ENCODE measurements at regions not wholly inside any gene's neighbourhood (a gene's known extent, or its start where the extent isn't known, plus 50 kb on each side); places are given as distances from the start of the nearest gene placed in this dataset.

GRCh38 chr5:125227333-125228095 lies 481.1 kb upstream of the ZNF608 start:
- Histone ChIP-seq H3K9me3 (ENCODE audit: control insufficient read depth in 3 of 3, low read length in 3 of 3) (no peaks in the 10 kb centered on the region), H3K4me1 (ENCODE audit: control insufficient read depth in 3 of 3, insufficient read depth in 3 of 3, low read length in 3 of 3) (no peaks in the 10 kb centered on the region), H3K27me3 (ENCODE audit: control insufficient read depth in 3 of 3, insufficient read depth in 3 of 3, low read length in 3 of 3) (no peaks in the 10 kb centered on the region), H3K27ac (ENCODE audit: low read depth, low read length) (no peak overlapping the region), H3K9ac (ENCODE audit: low read depth in 1 of 3, low read length in 3 of 3) (no peak overlapping the region), H3K36me3 (ENCODE audit: control insufficient read depth in 3 of 3, insufficient read depth in 3 of 3, low read length in 3 of 3) (no peaks in the 10 kb centered on the region), H3K4me3 (ENCODE audit: low read length in 3 of 3) (no peak overlapping the region)

GRCh38 chr5:125228363-125229070 lies 482.1 kb upstream of the ZNF608 start:
- H3K27ac ChIP-seq (ENCODE audit: low read depth, low read length), result no peak overlapping the region
- H3K9me3 ChIP-seq (ENCODE audit: control insufficient read depth in 3 of 3, low read length in 3 of 3), result no peaks in the 10 kb centered on the region
- no peak overlapping the region for H3K4me3 ChIP-seq (ENCODE audit: low read length in 3 of 3)
- no peaks in the 10 kb centered on the region for H3K36me3 ChIP-seq (ENCODE audit: control insufficient read depth in 3 of 3, insufficient read depth in 3 of 3, low read length in 3 of 3)
- no peaks in the 10 kb centered on the region for H3K27me3 ChIP-seq (ENCODE audit: control insufficient read depth in 3 of 3, insufficient read depth in 3 of 3, low read length in 3 of 3)
- H3K4me1 ChIP-seq (ENCODE audit: control insufficient read depth in 3 of 3, insufficient read depth in 3 of 3, low read length in 3 of 3), result no peaks in the 10 kb centered on the region
- no peak overlapping the region for H3K9ac ChIP-seq (ENCODE audit: low read depth in 1 of 3, low read length in 3 of 3)

GRCh38 chr5:125229556-125229955 lies 483.1 kb upstream of the ZNF608 start:
- H3K9me3 ChIP-seq (ENCODE audit: control insufficient read depth in 3 of 3, low read length in 3 of 3), result no peaks in the 10 kb centered on the region
- H3K9ac ChIP-seq (ENCODE audit: low read depth in 1 of 3, low read length in 3 of 3), result no peak overlapping the region
- no peaks in the 10 kb centered on the region for H3K36me3 ChIP-seq (ENCODE audit: control insufficient read depth in 3 of 3, insufficient read depth in 3 of 3, low read length in 3 of 3)
- H3K27ac ChIP-seq (ENCODE audit: low read depth, low read length), result no peak overlapping the region
- H3K4me3 ChIP-seq (ENCODE audit: low read length in 3 of 3), result no peak overlapping the region
- H3K4me1 ChIP-seq (ENCODE audit: control insufficient read depth in 3 of 3, insufficient read depth in 3 of 3, low read length in 3 of 3), result peaks cover 0 to 3% (median 0%) of the 10 kb centered on the region in 3 donors
- H3K27me3 ChIP-seq (ENCODE audit: control insufficient read depth in 3 of 3, insufficient read depth in 3 of 3, low read length in 3 of 3), result no peaks in the 10 kb centered on the region

- no peaks in the 10 kb centered on the region for H3K36me3 ChIP-seq (ENCODE audit: control insufficient read depth in 3 of 3, insufficient read depth in 3 of 3, low read length in 3 of 3)
- no peak overlapping the region for H3K27ac ChIP-seq (ENCODE audit: low read depth, low read length)
- peaks cover 0 to 3% (median 0%) of the 10 kb centered on the region in 3 donors for H3K4me1 ChIP-seq (ENCODE audit: control insufficient read depth in 3 of 3, insufficient read depth in 3 of 3, low read length in 3 of 3)
- no peak overlapping the region for H3K9ac ChIP-seq (ENCODE audit: low read depth in 1 of 3, low read length in 3 of 3)
- no peak overlapping the region for H3K4me3 ChIP-seq (ENCODE audit: low read length in 3 of 3)
- no peaks in the 10 kb centered on the region for H3K27me3 ChIP-seq (ENCODE audit: control insufficient read depth in 3 of 3, insufficient read depth in 3 of 3, low read length in 3 of 3)
- H3K9me3 ChIP-seq (ENCODE audit: control insufficient read depth in 3 of 3, low read length in 3 of 3), result no peaks in the 10 kb centered on the region
These were observed 486.4 kb upstream of the ZNF608 start for GRCh38 chr5:125232779-125233230.

- no peak overlapping the region for H3K27ac ChIP-seq (ENCODE audit: low read depth, low read length)
- no peaks in the 10 kb centered on the region for H3K9me3 ChIP-seq (ENCODE audit: control insufficient read depth in 3 of 3, low read length in 3 of 3)
- H3K36me3 ChIP-seq (ENCODE audit: control insufficient read depth in 3 of 3, insufficient read depth in 3 of 3, low read length in 3 of 3), result no peaks in the 10 kb centered on the region
- H3K4me3 ChIP-seq (ENCODE audit: low read length in 3 of 3), result no peak overlapping the region
- H3K27me3 ChIP-seq (ENCODE audit: control insufficient read depth in 3 of 3, insufficient read depth in 3 of 3, low read length in 3 of 3), result no peaks in the 10 kb centered on the region
- H3K4me1 ChIP-seq (ENCODE audit: control insufficient read depth in 3 of 3, insufficient read depth in 3 of 3, low read length in 3 of 3), result peaks cover 0 to 3% (median 0%) of the 10 kb centered on the region in 3 donors
- no peak overlapping the region for H3K9ac ChIP-seq (ENCODE audit: low read depth in 1 of 3, low read length in 3 of 3)
These were observed 487.5 kb upstream of the ZNF608 start for GRCh38 chr5:125233944-125234343.

- Histone ChIP-seq H3K36me3 (ENCODE audit: control insufficient read depth in 3 of 3, insufficient read depth in 3 of 3, low read length in 3 of 3) (no peaks in the 10 kb centered on the region), H3K4me3 (ENCODE audit: low read length in 3 of 3) (no peak overlapping the region), H3K27me3 (ENCODE audit: control insufficient read depth in 3 of 3, insufficient read depth in 3 of 3, low read length in 3 of 3) (no peaks in the 10 kb centered on the region), H3K27ac (ENCODE audit: low read depth, low read length) (no peak overlapping the region), H3K9me3 (ENCODE audit: control insufficient read depth in 3 of 3, low read length in 3 of 3) (no peaks in the 10 kb centered on the region), H3K9ac (ENCODE audit: low read depth in 1 of 3, low read length in 3 of 3) (no peak overlapping the region), H3K4me1 (ENCODE audit: control insufficient read depth in 3 of 3, insufficient read depth in 3 of 3, low read length in 3 of 3) (peaks cover 0 to 3% (median 0%) of the 10 kb centered on the region in 3 donors)
These were observed 489.6 kb upstream of the ZNF608 start for GRCh38 chr5:125236007-125236406.

GRCh38 chr5:125236981-125237380 lies 490.5 kb upstream of the ZNF608 start:
- Histone ChIP-seq H3K36me3 (ENCODE audit: control insufficient read depth in 3 of 3, insufficient read depth in 3 of 3, low read length in 3 of 3) (no peaks in the 10 kb centered on the region), H3K9ac (ENCODE audit: low read depth in 1 of 3, low read length in 3 of 3) (no peak overlapping the region), H3K4me1 (ENCODE audit: control insufficient read depth in 3 of 3, insufficient read depth in 3 of 3, low read length in 3 of 3) (peaks cover 0 to 3% (median 0%) of the 10 kb centered on the region in 3 donors), H3K4me3 (ENCODE audit: low read length in 3 of 3) (no peak overlapping the region), H3K27me3 (ENCODE audit: control insufficient read depth in 3 of 3, insufficient read depth in 3 of 3, low read length in 3 of 3) (no peaks in the 10 kb centered on the region), H3K27ac (ENCODE audit: low read depth, low read length) (no peak overlapping the region), H3K9me3 (ENCODE audit: control insufficient read depth in 3 of 3, low read length in 3 of 3) (no peaks in the 10 kb centered on the region)

- H3K4me1 ChIP-seq (ENCODE audit: control insufficient read depth in 3 of 3, insufficient read depth in 3 of 3, low read length in 3 of 3), result no peaks in the 10 kb centered on the region
These were observed 498.1 kb upstream of the ZNF608 start for GRCh38 chr5:125244531-125244930.

GRCh38 chr5:125245216-125245615 lies 498.8 kb upstream of the ZNF608 start:
- H3K27ac ChIP-seq (ENCODE audit: low read depth, low read length), result no peak overlapping the region
- H3K9me3 ChIP-seq (ENCODE audit: control insufficient read depth in 3 of 3, low read length in 3 of 3), result no peaks in the 10 kb centered on the region
- no peak overlapping the region for H3K4me3 ChIP-seq (ENCODE audit: low read length in 3 of 3)
- H3K4me1 ChIP-seq (ENCODE audit: control insufficient read depth in 3 of 3, insufficient read depth in 3 of 3, low read length in 3 of 3), result no peaks in the 10 kb centered on the region
- H3K27me3 ChIP-seq (ENCODE audit: control insufficient read depth in 3 of 3, insufficient read depth in 3 of 3, low read length in 3 of 3), result no peaks in the 10 kb centered on the region
- H3K36me3 ChIP-seq (ENCODE audit: control insufficient read depth in 3 of 3, insufficient read depth in 3 of 3, low read length in 3 of 3), result no peaks in the 10 kb centered on the region
- no peak overlapping the region for H3K9ac ChIP-seq (ENCODE audit: low read depth in 1 of 3, low read length in 3 of 3)

More at GRCh38 chr5:125244531-125244930, 498.1 kb upstream of the ZNF608 start:
- Histone ChIP-seq H3K27me3 (ENCODE audit: control insufficient read depth in 3 of 3, insufficient read depth in 3 of 3, low read length in 3 of 3) (no peaks in the 10 kb centered on the region), H3K36me3 (ENCODE audit: control insufficient read depth in 3 of 3, insufficient read depth in 3 of 3, low read length in 3 of 3) (no peaks in the 10 kb centered on the region), H3K9me3 (ENCODE audit: control insufficient read depth in 3 of 3, low read length in 3 of 3) (no peaks in the 10 kb centered on the region), H3K4me3 (ENCODE audit: low read length in 3 of 3) (no peak overlapping the region), H3K27ac (ENCODE audit: low read depth, low read length) (no peak overlapping the region), H3K9ac (ENCODE audit: low read depth in 1 of 3, low read length in 3 of 3) (no peak overlapping the region)

- H3K4me3 ChIP-seq (ENCODE audit: low read length in 3 of 3), result no peak overlapping the region
- H3K9me3 ChIP-seq (ENCODE audit: control insufficient read depth in 3 of 3, low read length in 3 of 3), result no peaks in the 10 kb centered on the region
- no peaks in the 10 kb centered on the region for H3K36me3 ChIP-seq (ENCODE audit: control insufficient read depth in 3 of 3, insufficient read depth in 3 of 3, low read length in 3 of 3)
- H3K4me1 ChIP-seq (ENCODE audit: control insufficient read depth in 3 of 3, insufficient read depth in 3 of 3, low read length in 3 of 3), result no peaks in the 10 kb centered on the region
- no peaks in the 10 kb centered on the region for H3K27me3 ChIP-seq (ENCODE audit: control insufficient read depth in 3 of 3, insufficient read depth in 3 of 3, low read length in 3 of 3)
- H3K27ac ChIP-seq (ENCODE audit: low read depth, low read length), result no peak overlapping the region
- H3K9ac ChIP-seq (ENCODE audit: low read depth in 1 of 3, low read length in 3 of 3), result no peak overlapping the region
These were observed 503.0 kb upstream of the ZNF608 start for GRCh38 chr5:125249400-125249799.
